ENCODE measurements at regions not wholly inside any gene's neighbourhood (a gene's known extent, or its start where the extent isn't known, plus 50 kb on each side); places are given as distances from the start of the nearest gene placed in this dataset.

DNA sequence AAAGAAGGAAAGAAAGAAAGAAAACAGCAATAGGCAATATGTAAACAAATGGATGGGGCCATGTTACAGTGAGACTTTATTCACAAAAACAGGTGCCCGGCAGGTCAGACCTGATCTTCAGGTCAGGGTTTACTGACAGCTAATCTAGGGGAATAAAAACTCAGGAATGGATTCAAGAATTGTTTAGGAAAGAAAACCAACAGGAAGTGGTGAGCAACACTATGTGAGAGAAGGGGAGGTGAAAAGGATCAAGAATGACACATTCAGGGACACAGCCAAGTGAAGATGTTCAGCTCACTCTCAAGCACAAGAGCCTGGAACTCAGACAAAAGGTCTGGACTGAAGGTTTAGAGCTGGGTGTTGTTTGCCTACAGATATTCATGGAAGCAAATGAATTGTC, 244.5 kb downstream of the EFNB2 start:
- intact Hi-C loops (cut with DNase I), result no loop called here
- WGBS, 2 donors, result 67 to 86% methylated on average over 1 of the region's 1 CpG

DNA sequence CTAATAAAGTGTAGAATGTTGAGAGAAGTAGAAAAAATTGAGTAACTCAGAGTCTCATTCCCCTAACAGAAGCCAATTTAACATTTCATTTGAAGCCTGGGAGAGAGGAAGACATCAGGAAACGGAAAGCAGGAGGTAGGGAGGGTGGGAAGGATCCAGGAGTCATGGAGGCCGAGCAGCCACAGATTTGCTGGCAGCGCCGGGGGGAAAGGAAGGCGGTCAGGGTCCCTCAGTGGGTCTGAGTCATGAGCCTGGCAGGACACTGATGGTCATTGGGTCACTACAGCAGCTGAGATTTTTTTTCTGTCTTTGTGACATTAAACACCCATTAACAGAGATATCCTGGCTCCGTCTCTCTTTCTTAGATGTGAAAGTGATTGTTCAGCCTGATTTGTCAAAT, 248.1 kb downstream of the EFNB2 start:
- Histone ChIP-seq H3K27me3 (no peaks in the 10 kb centered on the region), H3K36me3 (replicated peaks in 1 of 2; ENCODE audit: insufficient read depth in 1 of 2, low read depth in 2 of 2) (no peaks in the 10 kb centered on the region), H3K4me1 (no peaks in the 10 kb centered on the region), H3K9me3 (no peaks in the 10 kb centered on the region), H3K27ac (no peak overlapping the region), H3K4me3 (no peak overlapping the region)
- no peak for ATAC-seq
- no peak for DNase-seq
- intact Hi-C loops (cut with DNase I), result no loop called here
- TF ChIP-seq, protein P1, sequence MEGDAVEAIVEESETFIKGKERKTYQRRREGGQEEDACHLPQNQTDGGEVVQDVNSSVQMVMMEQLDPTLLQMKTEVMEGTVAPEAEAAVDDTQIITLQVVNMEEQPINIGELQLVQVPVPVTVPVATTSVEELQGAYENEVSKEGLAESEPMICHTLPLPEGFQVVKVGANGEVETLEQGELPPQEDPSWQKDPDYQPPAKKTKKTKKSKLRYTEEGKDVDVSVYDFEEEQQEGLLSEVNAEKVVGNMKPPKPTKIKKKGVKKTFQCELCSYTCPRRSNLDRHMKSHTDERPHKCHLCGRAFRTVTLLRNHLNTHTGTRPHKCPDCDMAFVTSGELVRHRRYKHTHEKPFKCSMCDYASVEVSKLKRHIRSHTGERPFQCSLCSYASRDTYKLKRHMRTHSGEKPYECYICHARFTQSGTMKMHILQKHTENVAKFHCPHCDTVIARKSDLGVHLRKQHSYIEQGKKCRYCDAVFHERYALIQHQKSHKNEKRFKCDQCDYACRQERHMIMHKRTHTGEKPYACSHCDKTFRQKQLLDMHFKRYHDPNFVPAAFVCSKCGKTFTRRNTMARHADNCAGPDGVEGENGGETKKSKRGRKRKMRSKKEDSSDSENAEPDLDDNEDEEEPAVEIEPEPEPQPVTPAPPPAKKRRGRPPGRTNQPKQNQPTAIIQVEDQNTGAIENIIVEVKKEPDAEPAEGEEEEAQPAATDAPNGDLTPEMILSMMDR (IDR thresholded peaks at IDR 0.05), result no peak
- TF ChIP-seq POLR2A (IDR thresholded peaks at IDR 0.05), result no peak
- 73 to 78% methylated on average over 6 of the region's 6 CpGs for WGBS, 2 donors

More for the DNA sequence above, 244.5 kb downstream of the EFNB2 start:
- H3K9me3 ChIP-seq, result no peaks in the 10 kb centered on the region
- no peaks in the 10 kb centered on the region for H3K4me1 ChIP-seq
- no peak for DNase-seq
- H3K27ac ChIP-seq, result no peak overlapping the region
- no peaks in the 10 kb centered on the region for H3K36me3 ChIP-seq (replicated peaks in 1 of 2; ENCODE audit: insufficient read depth in 1 of 2, low read depth in 2 of 2)
- TF ChIP-seq, protein P1 (IDR thresholded peaks at IDR 0.05), result no peak
- no peak for TF ChIP-seq POLR2A (IDR thresholded peaks at IDR 0.05)
- no peak for ATAC-seq
- no peak overlapping the region for H3K4me3 ChIP-seq
- no peaks in the 10 kb centered on the region for H3K27me3 ChIP-seq

DNA sequence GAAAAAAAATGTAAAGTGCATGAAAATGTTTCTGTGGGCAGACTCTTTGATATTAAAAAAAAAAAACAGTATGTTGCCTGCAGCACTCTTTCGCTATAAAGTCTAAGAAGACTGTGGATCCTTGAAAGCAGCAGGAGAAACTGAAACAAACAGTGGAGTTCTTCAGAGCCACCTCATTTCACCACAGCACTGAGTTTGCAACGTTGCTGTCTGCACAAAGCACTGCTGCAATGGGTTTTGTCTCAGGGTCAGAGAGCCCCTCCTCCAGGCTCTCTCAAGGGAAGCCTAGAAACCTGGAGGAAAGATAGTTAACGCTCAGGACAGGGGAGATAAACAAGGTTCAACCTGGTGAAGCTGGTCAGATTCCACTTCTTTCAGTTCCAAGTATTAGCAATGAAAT, 248.7 kb downstream of the EFNB2 start:
- Histone ChIP-seq H3K4me1 (no peaks in the 10 kb centered on the region), H3K36me3 (replicated peaks in 1 of 2; ENCODE audit: insufficient read depth in 1 of 2, low read depth in 2 of 2) (no peaks in the 10 kb centered on the region), H3K9me3 (no peaks in the 10 kb centered on the region), H3K4me3 (no peak overlapping the region), H3K27ac (no peak overlapping the region), H3K27me3 (no peaks in the 10 kb centered on the region)
- ATAC-seq (no peak), DNase-seq (no peak)
- WGBS, 2 donors, result 16 to 20% methylated on average over 3 of the region's 3 CpGs
- TF ChIP-seq, protein P1 (IDR thresholded peaks at IDR 0.05), result no peak
- no peak for TF ChIP-seq POLR2A (IDR thresholded peaks at IDR 0.05)
- intact Hi-C loops (cut with DNase I), result no loop called here

GRCh38 chr13:106284358-106284757, 251.1 kb downstream of the EFNB2 start:
- DNase-seq, result no peak
- intact Hi-C loops (cut with DNase I), result no loop called here
- Histone ChIP-seq H3K36me3 (replicated peaks in 1 of 2; ENCODE audit: insufficient read depth in 1 of 2, low read depth in 2 of 2) (no peaks in the 10 kb centered on the region), H3K4me3 (no peak overlapping the region), H3K4me1 (no peaks in the 10 kb centered on the region), H3K27me3 (no peaks in the 10 kb centered on the region), H3K9me3 (no peaks in the 10 kb centered on the region), H3K27ac (no peak overlapping the region)
- ATAC-seq, result no peak
- 61 to 70% methylated on average over 2 of the region's 2 CpGs for WGBS, 2 donors
- TF ChIP-seq, protein P1 (IDR thresholded peaks at IDR 0.05), result no peak
- TF ChIP-seq POLR2A (IDR thresholded peaks at IDR 0.05), result no peak

DNA sequence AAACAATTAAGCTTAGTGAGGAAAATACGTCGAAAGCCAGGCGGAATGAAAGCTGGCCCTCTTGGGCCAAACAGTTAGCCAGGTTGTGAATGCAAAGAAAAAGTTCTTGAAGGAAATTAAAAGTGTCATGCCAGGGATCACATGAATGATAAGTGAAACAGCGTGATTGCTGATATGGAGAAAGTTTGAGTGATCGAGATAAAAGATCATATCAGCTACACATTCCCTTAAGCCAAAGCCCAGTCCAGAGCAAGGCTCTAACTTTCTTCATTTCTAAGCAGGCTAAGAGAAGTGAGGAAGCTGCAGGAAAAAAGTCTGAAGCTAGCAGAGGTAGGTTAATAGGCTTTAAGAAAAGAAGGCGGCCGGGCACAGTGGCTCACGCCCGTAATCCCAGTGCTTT, 254.0 kb downstream of the EFNB2 start:
- Histone ChIP-seq H3K27me3 (no peaks in the 10 kb centered on the region), H3K4me1 (no peaks in the 10 kb centered on the region), H3K9me3 (no peaks in the 10 kb centered on the region), H3K27ac (no peak overlapping the region), H3K36me3 (replicated peaks in 1 of 2; ENCODE audit: insufficient read depth in 1 of 2, low read depth in 2 of 2) (no peaks in the 10 kb centered on the region), H3K4me3 (no peak overlapping the region)
- WGBS, 2 donors, result 75 to 80% methylated on average over 9 of the region's 9 CpGs
- DNase-seq, result no peak
- TF ChIP-seq, protein P1 (IDR thresholded peaks at IDR 0.05), result no peak
- TF ChIP-seq POLR2A (IDR thresholded peaks at IDR 0.05), result no peak
- intact Hi-C loops (cut with DNase I), result no loop called here
- ATAC-seq, result no peak
